ENCODE measurements at regions not wholly inside any gene's neighbourhood (a gene's known extent, or its start where the extent isn't known, plus 50 kb on each side); places are given as distances from the start of the nearest gene placed in this dataset.
A peak's percentile ranks its signal among the peaks of the same experiment; 100 is the strongest.
"Not testable (repeated sequence)": the region's sequence is repeated elsewhere in the genome, so short reads cannot be mapped to it uniquely, and the experiment has no call there.

DNA sequence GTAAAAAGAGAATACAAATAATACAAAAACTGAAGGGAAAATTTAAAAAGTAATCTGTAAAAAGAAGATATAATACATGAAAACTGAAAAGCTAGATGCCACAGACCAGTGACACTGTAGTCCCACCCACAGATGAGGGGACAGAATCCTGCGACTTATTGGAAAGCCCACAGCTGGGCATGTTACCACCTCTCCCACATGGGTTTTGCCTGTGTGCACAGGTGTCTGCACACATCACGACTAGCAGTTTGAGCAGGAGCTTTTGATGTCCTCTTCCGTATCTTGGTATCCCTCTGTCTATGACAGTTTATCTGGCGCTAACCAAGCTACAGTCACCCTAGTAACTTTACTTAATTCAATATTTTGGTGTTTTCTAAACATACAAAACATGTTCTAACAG, 291.1 kb upstream of the EXOC2 start:
- no peak for DNase-seq

DNA sequence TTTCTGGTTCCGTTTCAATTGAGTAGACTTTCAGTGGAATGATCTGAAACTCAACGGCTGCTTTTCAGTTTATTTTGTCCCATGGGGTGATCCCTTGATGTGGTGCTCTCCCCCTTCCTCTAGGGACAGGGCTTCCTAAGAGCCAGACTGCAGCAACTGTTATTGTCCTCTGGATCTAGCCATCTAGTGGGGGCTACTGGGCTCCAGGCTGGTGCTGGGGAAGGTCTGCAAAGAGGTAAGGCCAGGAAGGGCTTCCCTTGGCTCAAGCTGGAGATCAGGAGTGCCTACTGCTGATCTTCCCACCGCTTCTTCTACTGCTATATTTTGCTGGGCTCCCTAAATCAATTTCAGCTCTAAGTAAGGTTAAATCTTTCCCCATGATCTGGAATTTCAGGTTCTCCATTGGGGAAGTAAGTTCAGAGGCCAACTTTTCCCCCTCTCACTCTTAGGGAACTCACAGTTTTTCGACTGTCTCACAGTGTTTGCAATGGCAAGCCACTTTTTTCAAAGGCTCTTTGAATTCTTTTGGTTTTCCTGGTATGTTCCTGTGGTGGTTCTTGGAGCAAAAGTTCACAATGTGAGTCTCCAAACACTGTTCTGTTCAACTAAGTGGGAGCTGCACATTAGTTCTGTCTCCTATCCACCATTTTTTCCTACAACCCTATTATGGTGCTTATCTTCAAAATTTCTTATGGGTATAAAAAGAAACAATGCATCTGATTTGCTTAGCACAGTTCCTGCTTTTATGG, 286.2 kb upstream of the EXOC2 start:
- DNase-seq, result peak; percentile 5

DNA sequence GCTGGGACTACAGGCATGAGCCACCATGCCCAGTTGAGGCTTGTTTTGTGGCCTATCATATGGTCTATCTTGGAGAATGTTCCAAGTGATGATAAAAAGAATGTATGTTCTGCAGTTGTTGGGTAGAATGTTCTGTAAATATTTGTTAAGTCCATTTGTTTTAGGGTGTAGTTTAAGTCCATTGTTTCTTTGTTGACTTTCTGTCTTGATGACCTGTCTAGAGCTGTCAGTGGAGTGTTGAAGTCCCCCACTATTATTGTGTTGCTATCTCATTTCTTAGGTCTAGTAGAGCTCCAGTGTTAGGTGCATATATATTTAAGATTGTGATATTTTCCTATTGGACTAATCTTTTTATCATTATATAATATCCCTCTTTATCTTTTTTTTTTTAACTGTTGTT, 284.3 kb upstream of the EXOC2 start:
- DNase-seq, result not testable (repeated sequence)

DNA sequence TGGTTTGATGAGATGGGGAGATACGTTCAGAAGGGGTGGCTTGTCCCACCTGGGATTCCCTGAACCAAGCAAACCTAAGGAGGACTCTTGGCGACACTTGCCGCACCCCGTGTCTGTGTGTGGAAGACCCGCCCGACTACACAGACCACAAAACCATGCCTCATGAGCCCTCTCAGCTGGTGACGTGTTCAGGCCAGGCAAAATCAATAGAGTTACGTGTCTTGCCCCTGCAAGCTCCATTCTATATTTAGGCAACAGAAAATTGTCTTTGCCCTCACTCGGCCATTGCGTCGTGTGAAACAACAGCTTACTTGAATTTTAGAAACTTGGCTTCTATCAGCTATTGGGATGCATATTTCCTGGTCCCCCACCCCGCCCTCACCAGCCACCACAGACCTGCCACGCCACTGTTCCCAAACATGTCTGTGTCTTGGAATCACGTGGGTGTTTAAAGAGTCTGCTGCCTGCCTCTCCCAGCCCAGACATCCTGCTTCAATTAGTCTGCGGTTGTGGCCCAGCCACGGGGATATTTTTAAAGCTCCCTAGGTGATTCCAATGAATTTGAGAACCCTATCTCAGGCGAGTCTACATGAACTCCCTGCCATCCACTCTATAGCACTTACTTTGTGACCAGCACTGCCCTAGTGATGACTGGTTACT, 279.2 kb upstream of the EXOC2 start:
- DNase-seq, result peak; percentile 77

DNA sequence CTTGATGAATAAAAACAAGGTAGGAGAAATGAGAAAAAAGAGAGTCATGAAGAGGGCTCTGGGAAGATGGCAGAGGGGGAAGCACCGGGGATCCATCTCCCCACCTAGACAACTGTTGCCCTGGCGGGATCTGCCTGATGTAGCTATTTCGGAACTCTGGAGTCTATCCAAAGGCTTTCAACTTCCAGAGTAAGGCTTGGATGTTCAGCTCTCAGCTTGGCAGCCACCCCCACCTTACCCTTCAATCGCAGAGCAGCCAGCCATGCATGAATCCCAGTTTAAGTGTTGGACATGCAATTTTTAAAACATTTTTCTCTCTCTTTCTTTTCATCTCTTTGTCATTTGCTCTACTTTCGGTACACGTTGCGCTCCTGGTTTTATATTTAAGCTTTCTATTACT, 275.9 kb upstream of the EXOC2 start:
- DNase-seq, result no peak

DNA sequence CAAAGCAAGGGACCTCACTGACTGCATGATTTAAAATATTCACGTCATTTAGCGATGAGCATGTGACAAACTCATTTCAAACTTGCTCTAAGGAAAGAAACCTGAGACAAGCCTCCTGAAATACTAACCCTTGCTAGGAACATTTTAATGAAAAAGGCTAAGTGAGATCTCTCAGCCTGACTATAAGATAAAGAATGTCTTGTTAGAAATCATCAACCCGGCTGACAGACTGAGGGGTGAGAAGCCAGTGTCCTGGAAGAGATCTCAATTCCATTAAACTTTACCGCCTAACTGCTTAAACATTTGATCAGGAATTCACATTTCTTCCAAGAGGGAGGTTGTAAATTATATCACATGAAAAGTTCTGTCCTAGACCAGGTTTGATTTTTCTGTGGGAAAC, 274.8 kb upstream of the EXOC2 start:
- DNase-seq, result no peak

DNA sequence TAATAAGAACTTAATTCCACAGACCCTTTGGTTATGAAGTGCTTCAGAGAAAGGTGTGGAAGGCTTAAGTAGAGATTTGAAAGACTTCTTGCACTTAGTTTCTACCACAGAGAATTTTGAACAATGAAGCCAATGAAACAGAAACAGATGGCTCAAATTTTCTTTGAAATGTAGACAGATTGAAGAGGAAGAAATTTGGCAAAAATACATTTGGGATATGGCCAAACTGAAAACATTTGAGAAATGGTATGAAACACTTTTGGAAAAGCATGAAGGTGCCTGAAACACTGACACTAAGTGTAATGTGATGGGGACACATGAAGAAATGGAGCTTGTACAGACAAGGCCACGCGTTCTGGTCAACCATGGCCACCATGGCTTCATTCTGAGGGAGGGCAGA, 272.4 kb upstream of the EXOC2 start:
- no peak for DNase-seq

DNA sequence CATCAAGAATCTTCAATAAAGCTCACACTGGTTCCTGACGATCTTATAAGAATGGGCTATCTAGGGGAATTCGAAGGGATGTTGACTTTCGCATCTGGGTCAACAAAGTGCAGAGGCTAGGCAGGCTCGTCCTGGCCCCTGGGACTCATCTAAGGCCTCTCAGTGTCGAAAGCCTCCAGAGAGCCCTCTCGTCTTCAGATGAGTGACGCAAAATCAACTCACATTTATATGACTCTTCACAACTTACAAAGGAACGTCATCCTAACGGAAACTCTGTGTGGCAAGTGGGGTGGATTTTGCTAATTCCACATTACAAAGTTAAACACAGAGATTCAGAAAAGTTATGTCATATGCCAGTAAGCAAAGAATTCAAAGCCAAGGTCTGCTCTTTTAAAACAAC, 270.5 kb upstream of the EXOC2 start:
- no peak for DNase-seq

DNA sequence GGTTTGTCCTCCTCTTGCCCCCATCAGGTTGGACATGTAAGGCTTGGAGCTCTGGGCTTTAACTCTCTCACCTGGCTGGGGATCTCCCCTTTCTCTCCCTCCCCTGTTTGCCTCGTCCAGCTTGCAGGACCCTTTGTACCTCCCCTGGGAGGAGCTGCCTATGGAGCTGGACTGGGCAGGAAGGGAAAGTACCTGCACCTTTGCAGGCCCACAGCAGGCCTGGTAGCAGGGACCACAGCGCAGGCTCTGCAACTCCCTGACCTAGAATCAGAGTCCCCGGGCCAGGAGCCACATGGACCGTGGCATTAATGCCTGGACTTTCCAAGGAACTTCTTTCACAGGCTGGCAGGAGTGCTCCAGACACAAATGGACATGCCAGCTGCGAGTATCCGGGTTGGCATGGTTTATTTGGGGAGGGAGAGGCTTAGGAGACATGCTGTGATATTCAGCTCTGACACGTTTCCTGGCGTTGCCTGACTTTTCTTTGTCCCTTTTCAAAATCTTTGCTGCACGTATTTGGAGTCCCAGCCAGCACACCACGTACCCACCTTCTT, 268.5 kb upstream of the EXOC2 start:
- no peak for DNase-seq

DNA sequence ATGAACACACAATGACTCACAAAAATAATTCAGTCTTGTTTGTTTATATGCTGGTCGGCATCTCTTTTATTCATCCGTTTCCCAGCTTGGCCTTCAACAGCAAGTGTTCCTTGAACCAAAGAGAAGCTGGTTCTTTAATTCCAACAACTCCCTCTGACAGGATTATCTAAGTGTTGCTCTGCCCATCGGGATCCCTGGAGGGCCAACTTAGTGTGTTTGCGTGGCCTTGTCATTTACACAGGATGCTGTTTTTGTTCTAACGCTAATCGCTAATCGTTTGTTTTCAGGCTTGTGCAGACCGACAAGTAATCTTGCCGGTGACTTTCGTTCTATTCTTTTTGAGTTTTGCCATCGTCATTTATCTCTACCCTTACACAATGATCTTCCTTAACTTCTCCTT, 267.4 kb upstream of the EXOC2 start:
- no peak for DNase-seq

DNA sequence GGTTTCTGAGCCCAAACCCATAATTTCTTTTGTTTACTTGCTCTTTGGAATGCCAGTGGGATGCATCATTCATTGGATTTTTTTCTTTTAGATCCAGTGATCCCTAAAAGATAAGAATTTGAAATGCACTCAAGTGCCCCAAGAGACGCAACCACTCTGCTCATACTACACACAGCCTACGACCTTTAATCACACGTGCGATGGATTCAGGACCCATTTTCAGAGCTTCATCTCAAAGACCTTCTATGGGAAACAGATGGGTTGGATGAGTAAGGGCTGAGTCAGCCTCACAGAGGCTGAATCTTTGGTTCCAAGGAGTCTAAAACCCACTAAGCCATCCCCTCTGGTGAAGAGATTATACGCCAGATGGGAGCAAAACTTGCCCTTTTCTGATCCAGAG, 265.5 kb upstream of the EXOC2 start:
- peak; percentile 86 for DNase-seq

DNA sequence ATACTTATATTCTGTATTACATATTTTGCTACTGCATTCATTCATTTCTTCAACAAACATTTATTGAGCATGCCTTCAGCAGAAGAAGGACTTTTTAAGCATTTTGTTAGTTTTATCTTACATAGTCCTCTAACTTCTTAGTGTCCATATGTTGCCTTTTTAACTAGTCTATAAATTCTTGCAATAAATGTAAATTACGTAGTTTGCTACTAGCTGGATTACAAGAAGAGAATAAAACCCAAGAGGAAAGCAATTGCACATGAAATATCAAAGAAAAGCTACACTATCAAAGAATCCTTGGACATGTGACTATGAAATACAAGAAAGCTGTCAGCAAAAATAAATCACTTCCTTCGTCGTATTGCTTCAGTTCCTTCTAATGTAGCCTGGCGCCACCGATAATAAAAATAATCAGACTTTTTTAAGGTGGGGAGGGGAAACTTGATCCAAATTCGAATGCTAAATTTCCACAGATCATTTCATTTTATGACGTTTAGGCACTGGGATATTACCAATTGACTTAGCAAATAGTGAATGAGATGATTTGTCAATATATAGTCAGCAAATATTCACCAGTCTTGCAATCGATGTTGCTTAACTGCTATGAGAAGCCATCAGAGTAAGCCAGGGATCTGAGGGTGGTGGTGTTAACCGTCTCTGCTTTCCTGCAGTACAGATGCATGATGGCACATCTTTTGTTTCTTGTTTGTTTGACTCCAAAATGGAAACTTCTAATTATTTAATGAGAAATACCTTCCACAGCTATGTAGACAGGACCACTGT, 258.7 kb upstream of the EXOC2 start:
- DNase-seq, result no peak

DNA sequence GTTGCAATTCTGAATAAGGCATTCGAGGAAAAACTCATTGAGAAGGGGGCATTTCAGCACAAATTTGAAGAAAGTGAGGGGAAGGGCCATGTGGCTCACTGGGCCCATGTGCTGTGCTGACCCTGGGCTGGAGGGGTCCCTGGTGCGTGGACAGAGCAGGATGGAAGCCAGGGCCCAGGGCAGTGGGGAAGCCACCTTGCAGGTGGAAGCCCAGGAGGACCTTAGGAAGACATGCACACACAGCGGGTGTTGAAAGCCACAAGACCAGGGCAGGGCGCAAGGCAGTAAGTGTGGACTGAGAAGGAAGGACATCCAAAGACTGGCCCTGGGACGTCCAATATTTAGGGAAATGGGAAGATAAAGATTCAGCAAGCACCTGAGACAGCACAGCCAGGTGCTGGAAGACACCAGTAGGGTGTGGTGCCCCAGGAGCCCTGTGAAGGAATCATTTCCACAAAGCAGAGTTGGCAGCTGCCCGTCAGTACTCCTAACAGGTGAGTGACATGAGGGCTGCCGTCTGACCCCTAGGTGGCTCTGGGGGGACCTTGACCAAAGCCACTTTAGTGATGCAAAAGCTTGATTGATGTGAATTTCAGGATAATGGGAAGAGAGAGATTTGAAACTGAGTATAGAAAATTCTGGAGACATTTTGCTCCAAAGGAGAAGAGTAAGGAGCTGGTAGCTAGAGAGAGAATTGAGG, 254.4 kb upstream of the EXOC2 start:
- DNase-seq, result no peak

DNA sequence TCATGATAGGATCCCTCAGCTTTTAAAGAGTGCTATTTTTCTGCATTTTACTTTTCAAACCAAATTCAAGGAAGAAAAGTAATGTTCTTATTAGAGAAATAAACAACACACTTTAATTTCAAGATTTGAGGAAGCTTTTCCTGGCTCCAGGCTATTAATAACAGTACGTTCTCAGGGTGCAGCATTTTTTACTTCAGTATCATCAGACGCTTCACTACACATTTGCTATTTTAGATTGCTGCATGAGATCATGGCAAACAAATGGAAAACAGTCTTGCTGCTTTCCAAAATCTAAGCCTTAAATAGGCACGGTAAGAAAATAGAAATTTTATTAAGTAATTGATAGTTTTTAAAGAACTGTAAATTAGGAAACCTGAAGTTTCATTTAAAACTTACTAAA, 253.6 kb upstream of the EXOC2 start:
- peak; percentile 42 for DNase-seq

DNA sequence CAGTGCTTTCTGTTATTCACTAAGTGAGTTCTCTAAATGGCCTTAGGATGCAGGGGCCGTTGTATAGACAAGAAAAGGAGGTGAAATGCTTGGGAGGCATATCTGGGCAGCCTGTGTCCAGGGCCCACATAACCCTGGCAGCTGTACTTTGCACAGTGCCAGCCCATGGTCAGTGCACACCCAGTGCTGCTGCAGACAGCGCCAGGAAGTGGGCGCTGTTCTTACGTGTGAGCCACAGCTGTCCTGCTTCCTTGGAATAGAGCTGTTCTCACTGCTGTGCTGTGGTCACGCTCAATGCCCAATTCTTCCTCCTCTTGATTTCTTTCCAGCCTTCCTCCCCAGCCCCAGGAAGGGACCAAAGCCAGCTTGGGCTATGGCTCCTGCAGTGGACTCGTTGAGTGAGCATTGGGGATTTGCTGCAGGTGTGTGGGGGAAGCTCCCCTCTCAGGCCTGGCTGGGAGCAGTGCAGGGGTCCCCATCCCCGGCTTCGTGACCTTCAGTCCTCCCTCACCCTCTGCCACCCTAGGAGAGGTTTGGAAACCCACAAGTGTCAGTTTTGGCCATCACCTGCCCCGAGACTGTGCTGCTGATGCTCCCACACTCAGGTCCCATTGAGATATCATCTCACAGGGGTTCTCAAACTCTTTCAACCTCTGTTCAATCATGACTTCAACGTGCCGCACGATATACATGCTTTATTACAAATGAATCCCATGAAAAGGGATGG, 246.8 kb upstream of the EXOC2 start:
- DNase-seq, result no peak

DNA sequence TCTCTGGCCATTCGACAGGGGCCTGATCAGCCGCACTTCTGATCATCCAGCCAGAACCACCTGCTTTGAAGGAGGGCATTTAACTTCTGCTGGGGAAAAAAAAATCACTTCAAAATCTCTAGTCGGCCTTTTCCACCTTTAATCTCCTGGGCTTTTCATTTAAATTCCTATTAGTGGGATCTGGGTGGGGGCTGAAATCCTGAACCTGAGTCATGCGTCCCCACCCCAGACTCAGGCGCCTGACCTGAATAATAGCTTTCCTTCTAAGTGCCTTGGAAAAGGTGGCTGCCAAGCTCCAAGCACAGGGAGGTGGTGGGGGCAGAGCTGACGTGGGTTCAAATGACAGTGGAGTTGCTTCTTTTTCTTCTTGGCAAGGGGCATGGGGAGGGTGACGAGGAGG, 246.0 kb upstream of the EXOC2 start:
- DNase-seq, result no peak

DNA sequence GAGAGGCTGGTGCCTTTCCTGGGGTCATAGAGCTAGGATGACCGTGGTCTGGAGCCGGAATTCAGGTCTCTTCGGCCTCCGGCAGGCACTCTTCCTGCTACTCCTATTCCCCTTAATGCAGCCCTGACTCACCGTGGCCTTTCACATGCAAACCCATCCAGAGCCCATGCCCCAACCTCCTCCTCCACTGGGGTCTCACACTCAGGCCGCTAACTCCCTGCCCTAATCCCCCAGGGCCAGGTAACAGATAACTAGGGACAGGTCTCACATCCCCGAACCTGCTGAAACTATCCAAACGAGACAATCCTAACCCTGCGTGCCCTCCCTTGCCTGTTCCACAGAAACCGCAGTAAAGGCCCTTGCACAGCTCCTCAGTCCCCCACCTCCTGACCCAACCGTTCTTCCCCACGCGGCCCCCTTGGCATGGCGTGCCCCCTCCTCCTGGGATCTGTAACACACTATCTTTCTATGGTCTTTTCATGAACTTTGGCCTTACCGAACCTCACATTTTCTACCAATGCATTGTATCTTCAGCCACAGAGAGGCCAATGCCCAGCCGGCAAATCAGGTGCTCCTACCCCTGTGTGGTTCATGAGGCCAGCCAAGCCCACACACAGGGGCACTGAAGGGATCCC, 245.4 kb upstream of the EXOC2 start:
- no peak for DNase-seq

DNA sequence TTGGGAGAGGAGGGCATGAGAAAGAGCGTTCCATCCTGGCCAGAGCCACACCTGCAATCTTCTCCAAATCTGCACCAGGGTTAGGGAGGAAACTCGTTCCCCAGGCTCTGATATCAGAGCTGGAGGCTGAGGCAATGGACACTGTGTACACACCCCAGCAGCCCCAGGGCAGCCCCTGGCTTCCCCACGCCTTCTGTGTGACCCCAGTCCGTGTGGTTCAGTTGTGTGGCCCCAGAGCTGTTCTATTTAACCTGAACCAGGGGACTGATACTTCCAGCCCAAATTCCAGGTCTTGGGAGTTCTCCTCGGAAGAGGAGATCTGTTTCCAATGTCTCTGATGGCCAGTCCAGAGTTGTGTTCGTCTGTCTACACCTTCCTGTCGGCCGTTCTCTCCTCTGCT, 242.6 kb upstream of the EXOC2 start:
- no peak for DNase-seq

DNA sequence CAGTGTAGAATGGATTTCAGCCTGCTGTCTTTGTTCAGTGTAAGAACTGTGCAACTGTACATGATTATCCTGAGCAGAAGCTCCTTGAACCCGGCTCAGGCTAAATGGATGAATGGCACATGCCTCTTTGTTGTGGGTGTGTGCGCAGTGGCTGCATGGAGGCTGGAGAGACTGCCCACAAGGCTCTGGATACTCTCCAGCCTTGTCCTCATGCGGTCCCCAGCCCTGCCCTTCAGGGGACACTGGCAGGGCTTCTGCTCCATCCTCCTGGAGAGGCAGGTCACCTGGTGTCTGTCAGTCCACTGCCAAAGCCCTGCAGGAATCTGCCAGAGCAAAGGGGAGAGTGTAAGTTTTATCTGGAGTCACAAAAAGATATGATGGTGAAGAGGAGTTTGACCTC, 241.7 kb upstream of the EXOC2 start:
- DNase-seq, result no peak

DNA sequence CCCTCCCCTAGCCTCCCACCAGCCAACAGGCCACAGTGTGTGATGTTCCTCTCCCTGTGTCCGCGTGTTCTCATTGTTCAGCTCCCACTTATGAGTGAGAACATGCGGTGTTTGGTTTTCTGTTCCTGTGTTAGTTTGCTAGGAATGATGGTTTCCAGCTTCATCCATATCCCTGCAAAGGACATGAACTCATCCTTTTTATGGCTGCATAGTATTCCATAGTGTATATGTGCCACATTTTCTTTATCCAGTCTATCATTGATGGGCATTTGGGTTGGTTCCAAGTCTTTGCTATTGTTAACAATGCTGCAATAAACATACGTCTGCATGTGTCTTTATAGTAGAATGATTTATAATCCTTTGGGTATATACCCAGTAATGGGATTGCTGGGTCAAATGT, 239.0 kb upstream of the EXOC2 start:
- DNase-seq, result not testable (repeated sequence)

DNA sequence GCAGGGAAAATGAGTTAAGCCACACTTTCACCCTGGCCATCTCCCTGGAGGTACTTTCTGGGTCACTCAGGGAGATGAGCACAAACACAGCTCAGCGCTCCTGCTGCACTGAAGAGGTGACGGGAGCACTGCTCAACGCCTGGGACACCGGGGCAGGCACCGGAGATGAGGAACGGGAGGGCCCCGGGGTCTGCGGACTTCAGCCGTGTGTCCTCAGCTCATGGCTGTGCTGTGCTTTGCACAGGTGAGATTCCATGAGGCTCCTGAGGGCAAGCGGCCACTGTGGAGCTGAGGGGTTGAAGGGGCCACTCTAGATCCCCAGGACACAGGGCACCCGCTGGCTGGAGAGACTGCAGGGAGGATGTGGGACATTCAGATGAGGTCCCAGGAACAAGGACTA, 234.2 kb upstream of the EXOC2 start:
- DNase-seq, result no peak

Data from fibroblast of skin of scalp (primary cell).